ENCODE measurements at regions not wholly inside any gene's neighbourhood (a gene's known extent, or its start where the extent isn't known, plus 50 kb on each side); places are given as distances from the start of the nearest gene placed in this dataset.
"Not testable (repeated sequence)": the region's sequence is repeated elsewhere in the genome, so short reads cannot be mapped to it uniquely, and the experiment has no call there.

DNA sequence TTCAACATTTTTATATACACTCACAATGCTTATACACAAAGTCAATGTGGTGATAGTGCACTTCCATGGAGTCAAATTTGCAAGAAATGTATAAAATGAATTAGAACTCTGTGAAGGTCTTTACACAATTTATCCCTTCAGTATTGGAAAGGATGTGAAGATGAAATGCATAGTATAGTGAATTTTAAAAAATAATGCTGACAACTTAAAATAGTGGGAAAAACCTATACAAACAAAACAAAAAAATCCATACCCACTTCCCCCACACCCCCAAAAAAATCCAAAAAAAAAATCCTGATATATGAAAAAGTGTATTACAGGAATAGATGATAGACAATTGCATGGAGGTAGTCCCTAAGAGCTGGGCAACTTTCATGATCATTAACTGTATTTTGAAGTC lies 165.3 kb downstream of the HLX start:
- Histone ChIP-seq H3K27ac (no peak overlapping the region), H3K4me1 (no peaks in the 10 kb centered on the region), H3K4me3 (no peak overlapping the region), H3K27me3 (no peaks in the 10 kb centered on the region), H3K36me3 (replicated peaks in 1 of 2; ENCODE audit: insufficient read depth in 1 of 2, low read depth in 2 of 2) (no peaks in the 10 kb centered on the region), H3K9me3 (no peaks in the 10 kb centered on the region)
- no peak for DNase-seq
- no peak for ATAC-seq
- intact Hi-C loops (cut with DNase I) = no loop called here
- TF ChIP-seq, protein P1, sequence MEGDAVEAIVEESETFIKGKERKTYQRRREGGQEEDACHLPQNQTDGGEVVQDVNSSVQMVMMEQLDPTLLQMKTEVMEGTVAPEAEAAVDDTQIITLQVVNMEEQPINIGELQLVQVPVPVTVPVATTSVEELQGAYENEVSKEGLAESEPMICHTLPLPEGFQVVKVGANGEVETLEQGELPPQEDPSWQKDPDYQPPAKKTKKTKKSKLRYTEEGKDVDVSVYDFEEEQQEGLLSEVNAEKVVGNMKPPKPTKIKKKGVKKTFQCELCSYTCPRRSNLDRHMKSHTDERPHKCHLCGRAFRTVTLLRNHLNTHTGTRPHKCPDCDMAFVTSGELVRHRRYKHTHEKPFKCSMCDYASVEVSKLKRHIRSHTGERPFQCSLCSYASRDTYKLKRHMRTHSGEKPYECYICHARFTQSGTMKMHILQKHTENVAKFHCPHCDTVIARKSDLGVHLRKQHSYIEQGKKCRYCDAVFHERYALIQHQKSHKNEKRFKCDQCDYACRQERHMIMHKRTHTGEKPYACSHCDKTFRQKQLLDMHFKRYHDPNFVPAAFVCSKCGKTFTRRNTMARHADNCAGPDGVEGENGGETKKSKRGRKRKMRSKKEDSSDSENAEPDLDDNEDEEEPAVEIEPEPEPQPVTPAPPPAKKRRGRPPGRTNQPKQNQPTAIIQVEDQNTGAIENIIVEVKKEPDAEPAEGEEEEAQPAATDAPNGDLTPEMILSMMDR (IDR thresholded peaks at IDR 0.05) = no peak
- TF ChIP-seq POLR2A (IDR thresholded peaks at IDR 0.05) = no peak

DNA sequence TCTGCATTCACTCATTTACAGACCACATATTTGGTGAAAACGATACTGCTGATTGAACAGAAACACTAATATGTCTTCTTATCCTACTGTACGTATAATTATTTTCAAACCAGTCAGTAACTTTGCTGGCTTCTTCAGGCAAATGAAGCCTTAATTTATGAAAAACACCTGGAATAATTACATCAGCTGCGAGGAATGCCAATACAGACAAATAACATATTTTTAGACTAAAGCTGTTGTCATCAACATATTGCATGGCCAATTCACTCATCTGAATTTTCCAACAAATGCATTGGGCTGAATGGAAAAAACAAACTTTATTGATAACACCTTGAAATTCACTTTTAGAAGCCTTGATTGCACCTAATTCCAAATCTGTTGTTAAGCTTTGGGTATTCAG lies 165.9 kb downstream of the HLX start:
- TF ChIP-seq POLR2A (IDR thresholded peaks at IDR 0.05) = no peak
- TF ChIP-seq, protein P1 (IDR thresholded peaks at IDR 0.05) = no peak
- Histone ChIP-seq H3K9me3 (no peaks in the 10 kb centered on the region), H3K4me3 (no peak overlapping the region), H3K4me1 (no peaks in the 10 kb centered on the region), H3K27me3 (no peaks in the 10 kb centered on the region), H3K36me3 (replicated peaks in 1 of 2; ENCODE audit: insufficient read depth in 1 of 2, low read depth in 2 of 2) (no peaks in the 10 kb centered on the region), H3K27ac (no peak overlapping the region)
- ATAC-seq (no peak), DNase-seq (no peak)
- WGBS, 2 donors = 66 to 71% methylated on average over 3 of the region's 3 CpGs
- intact Hi-C loops (cut with DNase I) = no loop called here

DNA sequence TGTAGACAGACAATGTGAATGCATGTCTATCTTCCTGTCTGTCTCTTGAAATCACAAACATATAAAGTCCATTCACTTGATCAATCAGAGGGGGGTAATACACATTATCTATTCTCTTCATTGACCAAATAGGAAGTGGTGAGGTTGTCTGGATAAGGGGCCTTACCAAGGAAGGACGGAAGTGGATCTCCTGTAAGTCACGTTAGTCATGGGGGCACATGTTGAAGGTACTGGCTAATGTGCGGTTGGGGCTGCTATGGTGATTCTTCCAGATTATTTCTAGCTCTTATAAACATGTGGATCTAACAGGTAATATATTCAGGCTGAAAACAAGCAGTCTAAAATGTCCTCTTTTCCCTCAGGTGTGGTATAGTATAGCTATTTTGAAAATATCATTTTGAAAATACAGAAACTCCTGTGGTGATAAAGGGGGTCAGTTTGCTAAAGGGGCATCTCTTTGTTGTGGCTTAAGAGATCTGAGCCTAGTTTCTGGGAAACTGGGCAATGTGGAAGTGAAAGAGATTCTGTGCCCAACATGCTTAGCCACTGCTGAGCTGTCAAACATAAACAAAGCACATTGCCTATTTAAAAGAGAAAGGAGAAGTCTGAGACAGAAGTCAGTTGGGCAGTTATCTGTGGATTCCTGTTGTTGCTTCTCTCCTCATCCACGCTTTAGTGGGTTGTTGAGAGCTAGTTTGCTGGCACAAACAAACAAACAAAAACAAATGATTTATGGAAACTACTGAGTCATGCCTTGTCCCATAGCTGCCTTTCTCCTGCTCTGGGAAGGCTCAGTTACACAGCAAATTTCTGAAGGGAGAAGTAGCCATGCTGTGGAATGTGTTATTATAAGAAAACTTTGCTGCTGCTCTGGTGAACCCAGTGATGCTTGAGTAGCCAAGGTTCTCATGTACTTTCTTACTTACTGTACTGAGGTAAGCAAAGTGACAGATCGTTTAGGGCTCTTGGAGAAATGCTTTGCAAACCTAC lies 166.9 kb downstream of the HLX start:
- ATAC-seq = no peak
- H3K27ac ChIP-seq = no peak overlapping the region
- no peaks in the 10 kb centered on the region for H3K9me3 ChIP-seq
- DNase-seq = peak in 1 of 4 donors; percentile 13
- WGBS, 2 donors = 59 to 76% methylated on average over 5 of the region's 5 CpGs
- intact Hi-C loops (cut with DNase I) = no loop called here
- H3K27me3 ChIP-seq = no peaks in the 10 kb centered on the region
- H3K4me3 ChIP-seq = no peak overlapping the region
- TF ChIP-seq, protein P1 (IDR thresholded peaks at IDR 0.05) = no peak
- no peak for TF ChIP-seq POLR2A (IDR thresholded peaks at IDR 0.05)
- H3K4me1 ChIP-seq = no peaks in the 10 kb centered on the region
- no peaks in the 10 kb centered on the region for H3K36me3 ChIP-seq (replicated peaks in 1 of 2; ENCODE audit: insufficient read depth in 1 of 2, low read depth in 2 of 2)

DNA sequence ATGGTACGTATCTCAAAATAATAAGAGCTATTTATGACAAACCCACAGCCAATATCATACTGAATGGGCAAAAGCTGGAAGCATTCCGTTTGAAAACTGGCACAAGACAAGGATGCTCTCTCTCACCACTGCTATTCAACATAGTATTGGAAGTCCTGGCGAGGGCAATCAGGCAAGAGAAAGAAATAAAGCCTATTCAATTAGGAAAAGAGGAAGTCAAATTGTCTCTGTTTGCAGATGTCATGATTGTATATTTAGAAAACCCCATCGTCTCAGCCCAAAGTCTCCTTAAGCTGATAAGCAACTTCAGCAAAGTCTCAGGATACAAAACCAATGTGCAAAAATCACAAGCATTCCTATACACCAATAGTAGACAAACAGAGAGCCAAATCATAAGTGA lies 172.1 kb downstream of the HLX start:
- H3K4me1 ChIP-seq; intact Hi-C loops (cut with DNase I); H3K36me3 ChIP-seq (replicated peaks in 1 of 2; ENCODE audit: insufficient read depth in 1 of 2, low read depth in 2 of 2); H3K9me3 ChIP-seq; H3K4me3 ChIP-seq; H3K27me3 ChIP-seq; H3K27ac ChIP-seq; ATAC-seq; DNase-seq: not testable (repeated sequence)
- WGBS, 2 donors = 46% methylated on average over 4 of the region's 4 CpGs

- Histone ChIP-seq H3K27me3 (no peaks in the 10 kb centered on the region), H3K36me3 (replicated peaks in 1 of 2; ENCODE audit: insufficient read depth in 1 of 2, low read depth in 2 of 2) (no peaks in the 10 kb centered on the region), H3K4me1 (peaks cover 8% of the 10 kb centered on the region), H3K4me3 (no peak overlapping the region), H3K9me3 (no peaks in the 10 kb centered on the region), H3K27ac (peak overlapping the region in 2 of 4 donors; percentile 34 to 43)
- no peak for DNase-seq
- 18 to 23% methylated on average over 4 of the region's 4 CpGs for WGBS, 2 donors
- peak; percentile 48 for ATAC-seq
- TF ChIP-seq POLR2A (IDR thresholded peaks at IDR 0.05) = no peak
- TF ChIP-seq, protein P1 (IDR thresholded peaks at IDR 0.05) = no peak
- intact Hi-C loops (cut with DNase I) = no loop called here
Measured at GRCh38 chr1:221053889-221054288, 174.6 kb downstream of the HLX start.

All from body of pancreas (tissue), 4 donors.